ENCODE measurements at regions not wholly inside any gene's neighbourhood (a gene's known extent, or its start where the extent isn't known, plus 50 kb on each side); places are given as distances from the start of the nearest gene placed in this dataset.

DNA sequence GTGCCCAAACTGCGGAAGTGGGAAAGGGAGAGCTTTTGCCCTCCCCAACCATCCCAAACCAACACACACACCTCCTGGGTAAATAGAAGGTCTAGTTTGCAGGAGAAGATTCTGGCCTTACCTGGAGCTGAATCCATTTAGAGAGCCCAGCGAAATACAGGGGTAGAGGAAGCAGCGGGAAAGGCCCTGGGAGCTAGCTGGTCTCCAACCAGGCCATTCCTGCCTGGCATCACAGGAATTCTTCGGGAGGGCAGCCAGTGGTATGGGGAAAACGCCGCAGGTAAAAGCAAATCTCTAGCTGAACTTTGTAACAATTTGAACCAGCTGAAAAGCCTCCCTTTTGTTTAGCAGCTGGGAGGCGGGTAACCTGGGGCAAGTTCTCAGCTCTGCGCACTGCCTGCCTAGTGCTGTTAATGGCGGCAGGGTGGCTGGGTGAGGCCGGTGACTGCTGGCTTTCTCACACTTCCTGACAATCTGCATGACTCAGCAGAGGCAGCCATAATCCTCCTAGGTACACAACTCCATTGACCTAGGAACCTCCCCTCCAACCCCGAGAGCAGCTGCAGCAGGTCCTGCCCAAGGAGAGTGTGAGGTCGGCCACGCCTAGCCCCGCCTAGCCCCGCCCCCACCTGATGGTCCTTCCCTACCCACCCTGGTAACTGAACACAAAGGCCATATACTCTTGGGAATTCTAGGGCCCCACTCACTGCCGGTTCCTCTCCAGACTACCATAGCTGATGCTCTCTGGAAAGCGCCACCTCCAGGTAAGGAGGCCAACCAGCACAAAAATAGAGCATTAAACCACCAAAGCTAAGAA, 483.8 kb upstream of the REG3G start:
- Histone ChIP-seq H2BK12ac (ENCODE audit: low read length) (no peak overlapping the region), H2AFZ (ENCODE audit: low read length) (no peak overlapping the region), H2BK120ac (ENCODE audit: low read depth, low read length) (no peak overlapping the region), H3K4ac (ENCODE audit: low read length) (no peak overlapping the region), H3K27ac (replicated peaks; ENCODE audit: low read length) (no peak overlapping the region), H2AK5ac (ENCODE audit: low read depth, low read length) (no peak overlapping the region), H3K9ac (ENCODE audit: low read depth, low read length, poor library complexity) (no peak overlapping the region), H2BK5ac (ENCODE audit: low read length) (no peak overlapping the region), H3K14ac (ENCODE audit: low read length) (no peak overlapping the region), H4K91ac (ENCODE audit: low read depth, low read length, poor library complexity) (no peak overlapping the region), H3K18ac (ENCODE audit: low read length) (peak overlapping the region; percentile 64), H3K4me2 (ENCODE audit: insufficient read depth, low read length, poor library complexity, severe bottlenecking) (no peak overlapping the region), H2BK15ac (ENCODE audit: low read length) (peak overlapping the region; percentile 37), H3K4me3 (ENCODE audit: low read length in 2 of 2) (no peak overlapping the region), H4K8ac (ENCODE audit: low read depth, low read length) (no peak overlapping the region), H3K27me3 (ENCODE audit: control insufficient read depth in 3 of 3, insufficient read depth in 3 of 3, low read depth in 1 of 3, low read length in 3 of 3) (no peaks in the 10 kb centered on the region), H3K9me3 (replicated peaks in 1 of 2; ENCODE audit: control insufficient read depth in 2 of 2, insufficient read depth in 1 of 2, low read depth in 1 of 2, low read length in 2 of 2) (no peaks in the 10 kb centered on the region), H3K79me1 (ENCODE audit: low read depth, low read length) (no peaks in the 10 kb centered on the region), H3K36me3 (replicated peaks in 1 of 2; ENCODE audit: control insufficient read depth in 2 of 2, insufficient read depth in 2 of 2, low read length in 2 of 2) (no peaks in the 10 kb centered on the region), H3K23ac (ENCODE audit: low read depth, low read length, poor library complexity) (no peak overlapping the region), H3K4me1 (ENCODE audit: control insufficient read depth in 2 of 2, insufficient read depth in 1 of 2, low read depth in 1 of 2, low read length in 2 of 2) (no peaks in the 10 kb centered on the region)
- no CpG with 5 or more reads among the region's 17 CpGs for WGBS, 2 donors (ENCODE audit: extremely low coverage in 2 of 2, insufficient read length in 2 of 2, insufficient replicate concordance in 1 of 2)
- no peak for DNase-seq (ENCODE audit: low spot score)

DNA sequence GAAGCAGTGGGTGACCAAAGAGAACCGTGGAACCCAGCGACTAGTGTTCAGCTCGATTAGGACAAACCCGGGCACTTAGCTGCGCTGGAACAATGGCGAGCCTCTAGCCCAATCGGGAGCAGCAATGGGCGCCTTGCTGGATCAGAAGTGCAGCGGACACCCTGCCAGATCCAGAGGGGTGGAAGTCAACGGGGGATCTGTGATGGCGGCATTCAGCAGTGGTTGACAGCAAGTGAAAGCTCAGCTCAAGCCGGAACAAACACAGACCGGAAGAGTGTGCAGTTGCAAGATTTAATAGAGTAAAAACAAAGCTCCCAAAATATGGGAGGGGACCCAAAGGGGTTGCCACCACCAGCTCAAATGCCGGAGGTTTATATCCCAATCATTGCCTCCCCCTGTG, 478.7 kb upstream of the REG3G start:
- H2AK5ac ChIP-seq (ENCODE audit: low read depth, low read length), result no peak overlapping the region
- WGBS, 2 donors (ENCODE audit: extremely low coverage in 2 of 2, insufficient read length in 2 of 2, insufficient replicate concordance in 1 of 2), result no CpG with 5 or more reads among the region's 14 CpGs

DNA sequence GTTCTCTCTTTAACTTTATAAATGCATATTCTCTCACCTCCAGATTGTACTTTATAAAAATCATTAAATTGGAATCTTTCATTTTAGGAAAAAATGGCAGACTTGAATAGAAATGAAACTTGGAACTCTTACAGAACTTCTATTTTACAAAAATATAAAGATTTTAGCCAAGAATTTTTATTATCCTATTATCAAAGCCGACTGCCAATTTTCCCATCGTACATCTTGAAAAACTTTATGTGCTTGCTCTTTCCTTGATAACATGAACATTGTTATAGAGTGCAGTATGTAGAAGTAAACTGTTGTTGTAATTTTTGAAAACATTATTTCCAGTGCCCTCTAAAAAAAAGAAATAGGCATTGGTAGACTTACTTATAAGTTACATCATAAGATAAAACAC, 475.7 kb upstream of the REG3G start:
- H3K4ac ChIP-seq (ENCODE audit: low read length), result no peak overlapping the region
- no peak overlapping the region for H2BK12ac ChIP-seq (ENCODE audit: low read length)
- no peak overlapping the region for H2AFZ ChIP-seq (ENCODE audit: low read length)
- H3K27ac ChIP-seq (replicated peaks; ENCODE audit: low read length), result no peak overlapping the region
- H3K9ac ChIP-seq (ENCODE audit: low read depth, low read length, poor library complexity), result no peak overlapping the region
- H3K9me3 ChIP-seq (replicated peaks in 1 of 2; ENCODE audit: control insufficient read depth in 2 of 2, insufficient read depth in 1 of 2, low read depth in 1 of 2, low read length in 2 of 2), result no peaks in the 10 kb centered on the region
- H2BK15ac ChIP-seq (ENCODE audit: low read length), result no peak overlapping the region
- no peak overlapping the region for H2BK120ac ChIP-seq (ENCODE audit: low read depth, low read length)
- H4K91ac ChIP-seq (ENCODE audit: low read depth, low read length, poor library complexity), result no peak overlapping the region
- no peak overlapping the region for H2BK5ac ChIP-seq (ENCODE audit: low read length)
- no CpG with 5 or more reads among the region's 2 CpGs for WGBS, 2 donors (ENCODE audit: extremely low coverage in 2 of 2, insufficient read length in 2 of 2, insufficient replicate concordance in 1 of 2)
- no peaks in the 10 kb centered on the region for H3K79me1 ChIP-seq (ENCODE audit: low read depth, low read length)
- H4K8ac ChIP-seq (ENCODE audit: low read depth, low read length), result no peak overlapping the region
- DNase-seq (ENCODE audit: low spot score), result no peak
- no peaks in the 10 kb centered on the region for H3K4me1 ChIP-seq (ENCODE audit: control insufficient read depth in 2 of 2, insufficient read depth in 1 of 2, low read depth in 1 of 2, low read length in 2 of 2)
- H3K27me3 ChIP-seq (ENCODE audit: control insufficient read depth in 3 of 3, insufficient read depth in 3 of 3, low read depth in 1 of 3, low read length in 3 of 3), result no peaks in the 10 kb centered on the region
- H3K4me2 ChIP-seq (ENCODE audit: insufficient read depth, low read length, poor library complexity, severe bottlenecking), result no peak overlapping the region
- H3K14ac ChIP-seq (ENCODE audit: low read length), result no peak overlapping the region
- no peak overlapping the region for H2AK5ac ChIP-seq (ENCODE audit: low read depth, low read length)
- no peak overlapping the region for H3K23ac ChIP-seq (ENCODE audit: low read depth, low read length, poor library complexity)
- H3K36me3 ChIP-seq (replicated peaks in 1 of 2; ENCODE audit: control insufficient read depth in 2 of 2, insufficient read depth in 2 of 2, low read length in 2 of 2), result no peaks in the 10 kb centered on the region
- H3K18ac ChIP-seq (ENCODE audit: low read length), result no peak overlapping the region
- H3K4me3 ChIP-seq (ENCODE audit: low read length in 2 of 2), result no peak overlapping the region

More for the DNA sequence above, 478.7 kb upstream of the REG3G start:
- no peak overlapping the region for H3K27ac ChIP-seq (replicated peaks; ENCODE audit: low read length)
- H3K18ac ChIP-seq (ENCODE audit: low read length), result no peak overlapping the region
- no peaks in the 10 kb centered on the region for H3K79me1 ChIP-seq (ENCODE audit: low read depth, low read length)
- no peaks in the 10 kb centered on the region for H3K27me3 ChIP-seq (ENCODE audit: control insufficient read depth in 3 of 3, insufficient read depth in 3 of 3, low read depth in 1 of 3, low read length in 3 of 3)
- H3K36me3 ChIP-seq (replicated peaks in 1 of 2; ENCODE audit: control insufficient read depth in 2 of 2, insufficient read depth in 2 of 2, low read length in 2 of 2), result no peaks in the 10 kb centered on the region
- no peak for DNase-seq (ENCODE audit: low spot score)
- H2BK120ac ChIP-seq (ENCODE audit: low read depth, low read length), result no peak overlapping the region
- no peaks in the 10 kb centered on the region for H3K9me3 ChIP-seq (replicated peaks in 1 of 2; ENCODE audit: control insufficient read depth in 2 of 2, insufficient read depth in 1 of 2, low read depth in 1 of 2, low read length in 2 of 2)
- H4K91ac ChIP-seq (ENCODE audit: low read depth, low read length, poor library complexity), result no peak overlapping the region
- H2BK15ac ChIP-seq (ENCODE audit: low read length), result no peak overlapping the region
- H3K9ac ChIP-seq (ENCODE audit: low read depth, low read length, poor library complexity), result no peak overlapping the region
- no peak overlapping the region for H3K4ac ChIP-seq (ENCODE audit: low read length)
- no peak overlapping the region for H2BK5ac ChIP-seq (ENCODE audit: low read length)
- H3K4me1 ChIP-seq (ENCODE audit: control insufficient read depth in 2 of 2, insufficient read depth in 1 of 2, low read depth in 1 of 2, low read length in 2 of 2), result no peaks in the 10 kb centered on the region
- H4K8ac ChIP-seq (ENCODE audit: low read depth, low read length), result no peak overlapping the region
- H3K14ac ChIP-seq (ENCODE audit: low read length), result no peak overlapping the region
- no peak overlapping the region for H3K4me2 ChIP-seq (ENCODE audit: insufficient read depth, low read length, poor library complexity, severe bottlenecking)
- no peak overlapping the region for H2BK12ac ChIP-seq (ENCODE audit: low read length)
- H2AFZ ChIP-seq (ENCODE audit: low read length), result no peak overlapping the region
- H3K23ac ChIP-seq (ENCODE audit: low read depth, low read length, poor library complexity), result no peak overlapping the region
- no peak overlapping the region for H3K4me3 ChIP-seq (ENCODE audit: low read length in 2 of 2)

DNA sequence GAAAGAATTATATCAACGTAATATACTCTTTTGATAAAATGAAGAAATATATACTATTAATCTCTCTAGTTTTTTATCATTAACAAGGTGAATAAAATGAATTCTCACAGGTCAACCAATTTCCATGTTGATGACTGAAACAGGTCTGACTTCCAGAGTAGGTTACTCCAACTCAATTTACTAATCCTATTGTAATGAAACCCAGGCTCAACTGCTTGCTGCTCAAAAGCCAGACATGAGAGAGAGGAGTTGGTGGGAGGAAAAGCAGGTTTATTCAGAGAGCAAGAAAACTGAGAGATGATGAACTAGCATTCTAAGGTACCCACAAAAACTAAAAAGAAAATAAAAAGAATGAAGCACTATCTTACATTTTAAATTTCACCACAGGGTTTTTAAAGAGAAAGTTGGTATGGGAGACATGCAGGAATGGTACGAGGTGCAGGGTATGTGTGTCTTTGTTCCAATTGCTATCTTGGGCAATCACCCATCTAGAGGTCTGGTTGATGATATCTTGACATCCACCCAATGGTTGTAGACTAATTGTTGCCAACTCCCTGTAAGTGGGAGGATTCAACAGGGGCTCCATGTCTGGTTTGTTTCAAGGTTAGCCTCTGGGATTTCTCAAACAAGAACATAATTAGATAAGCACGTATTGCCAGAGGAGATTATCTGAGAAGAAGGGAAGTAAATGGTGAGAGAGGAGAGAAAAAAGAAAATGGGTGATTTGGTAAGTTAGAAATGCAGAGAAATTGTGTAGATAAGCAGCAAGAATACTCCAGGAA, 471.4 kb upstream of the REG3G start:
- Histone ChIP-seq H4K8ac (ENCODE audit: low read depth, low read length) (no peak overlapping the region), H2AFZ (ENCODE audit: low read length) (no peak overlapping the region), H3K4me2 (ENCODE audit: insufficient read depth, low read length, poor library complexity, severe bottlenecking) (no peak overlapping the region), H3K27me3 (ENCODE audit: control insufficient read depth in 3 of 3, insufficient read depth in 3 of 3, low read depth in 1 of 3, low read length in 3 of 3) (no peaks in the 10 kb centered on the region), H3K4ac (ENCODE audit: low read length) (no peak overlapping the region), H3K27ac (replicated peaks; ENCODE audit: low read length) (no peak overlapping the region), H3K9me3 (replicated peaks in 1 of 2; ENCODE audit: control insufficient read depth in 2 of 2, insufficient read depth in 1 of 2, low read depth in 1 of 2, low read length in 2 of 2) (no peaks in the 10 kb centered on the region), H3K23ac (ENCODE audit: low read depth, low read length, poor library complexity) (no peak overlapping the region), H3K9ac (ENCODE audit: low read depth, low read length, poor library complexity) (no peak overlapping the region), H4K91ac (ENCODE audit: low read depth, low read length, poor library complexity) (no peak overlapping the region), H2BK120ac (ENCODE audit: low read depth, low read length) (no peak overlapping the region), H2BK5ac (ENCODE audit: low read length) (no peak overlapping the region), H3K18ac (ENCODE audit: low read length) (no peak overlapping the region), H2AK5ac (ENCODE audit: low read depth, low read length) (no peak overlapping the region), H3K4me3 (ENCODE audit: low read length in 2 of 2) (no peak overlapping the region), H3K14ac (ENCODE audit: low read length) (no peak overlapping the region), H3K79me1 (ENCODE audit: low read depth, low read length) (no peaks in the 10 kb centered on the region), H3K4me1 (ENCODE audit: control insufficient read depth in 2 of 2, insufficient read depth in 1 of 2, low read depth in 1 of 2, low read length in 2 of 2) (no peaks in the 10 kb centered on the region), H2BK12ac (ENCODE audit: low read length) (no peak overlapping the region), H3K36me3 (replicated peaks in 1 of 2; ENCODE audit: control insufficient read depth in 2 of 2, insufficient read depth in 2 of 2, low read length in 2 of 2) (no peaks in the 10 kb centered on the region), H2BK15ac (ENCODE audit: low read length) (no peak overlapping the region)
- WGBS, 2 donors (ENCODE audit: extremely low coverage in 2 of 2, insufficient read length in 2 of 2, insufficient replicate concordance in 1 of 2), result no CpG with 5 or more reads among the region's 3 CpGs
- DNase-seq (ENCODE audit: low spot score), result no peak
